Progenitor cell of endocrine pancreas (in vitro differentiated cells): ENCODE measurements at regions not wholly inside any gene's neighbourhood (a gene's known extent, or its start where the extent isn't known, plus 50 kb on each side); places are given as distances from the start of the nearest gene placed in this dataset.
A peak's percentile ranks its signal among the peaks of the same experiment; 100 is the strongest.

ENCODE experiments used
- DNase-seq: peaks from one replicate; pipeline ENCODE4 v3.0.0; 2021; ENCODE audit warnings: low spot score; ENCODE audit not compliant: unreplicated experiment
- H3K27ac Mint-ChIP-seq: 2 replicates; pipeline ENCODE4 v1.8.0; 2021; ENCODE audit warnings: mild to moderate bottlenecking, moderate library complexity, mixed read lengths
- H3K27me3 Mint-ChIP-seq: 2 replicates; pipeline ENCODE4 v1.8.0; 2021; ENCODE audit warnings: mixed read lengths
- H3K36me3 Mint-ChIP-seq: 2 replicates; pipeline ENCODE4 v1.8.0; 2022; ENCODE audit warnings: mixed read lengths; ENCODE audit not compliant: insufficient read depth
- H3K4me1 Mint-ChIP-seq: 2 replicates; pipeline ENCODE4 v1.8.0; 2021; ENCODE audit warnings: low read depth, mixed read lengths
- H3K4me3 Mint-ChIP-seq: 2 replicates; pipeline ENCODE4 v1.8.0; 2021; ENCODE audit warnings: low read depth, mild to moderate bottlenecking, moderate library complexity, mixed read lengths
- H3K9me3 Mint-ChIP-seq: 2 replicates; pipeline ENCODE4 v1.8.0; 2021; ENCODE audit warnings: low read depth, mixed read lengths
- CTCF ChIP-seq: fragments of 200-600 bp; sonication (generic); IDR thresholded peaks from one replicate; pipeline ENCODE4 v1.5.0; 2021; ENCODE audit warnings: antibody characterized with exemption, mild to moderate bottlenecking; ENCODE audit not compliant: unreplicated experiment

GRCh38 chr5:24094081-24094679, 550.6 kb downstream of the CDH10 start:
- H3K27me3 Mint-ChIP-seq = no peaks in the 10 kb centered on the region
- peaks cover 16% of the 10 kb centered on the region for H3K9me3 Mint-ChIP-seq
- no peaks in the 10 kb centered on the region for H3K4me1 Mint-ChIP-seq
- peaks cover 2% of the 10 kb centered on the region for H3K36me3 Mint-ChIP-seq
- H3K4me3 Mint-ChIP-seq = no peak overlapping the region
- DNase-seq = no peak
- H3K27ac Mint-ChIP-seq = no peak overlapping the region
- no peak for TF ChIP-seq CTCF

- no peak for DNase-seq
- H3K4me3 Mint-ChIP-seq = no peak overlapping the region
- peaks cover 3% of the 10 kb centered on the region for H3K36me3 Mint-ChIP-seq
- no peaks in the 10 kb centered on the region for H3K27me3 Mint-ChIP-seq
- no peak for TF ChIP-seq CTCF
- peaks cover 4% of the 10 kb centered on the region for H3K4me1 Mint-ChIP-seq
- H3K9me3 Mint-ChIP-seq = peaks cover 15% of the 10 kb centered on the region
- no peak overlapping the region for H3K27ac Mint-ChIP-seq
These were observed 542.8 kb downstream of the CDH10 start for GRCh38 chr5:24102010-24102409.

GRCh38 chr5:24103451-24104023, 541.2 kb downstream of the CDH10 start:
- peaks cover 1% of the 10 kb centered on the region for H3K36me3 Mint-ChIP-seq
- no peaks in the 10 kb centered on the region for H3K27me3 Mint-ChIP-seq

GRCh38 chr5:24110004-24110615, 534.7 kb downstream of the CDH10 start:
- TF ChIP-seq CTCF = peak; percentile 55
- peaks cover 10% of the 10 kb centered on the region for H3K4me1 Mint-ChIP-seq
- H3K9me3 Mint-ChIP-seq = peaks cover 3% of the 10 kb centered on the region
- H3K36me3 Mint-ChIP-seq = peaks cover 1% of the 10 kb centered on the region
- H3K27ac Mint-ChIP-seq = no peak overlapping the region
- no peak overlapping the region for H3K4me3 Mint-ChIP-seq
- DNase-seq = no peak
- H3K27me3 Mint-ChIP-seq = no peaks in the 10 kb centered on the region

More at GRCh38 chr5:24103451-24104023, 541.2 kb downstream of the CDH10 start:
- H3K27ac Mint-ChIP-seq = no peak overlapping the region
- DNase-seq = no peak
- H3K9me3 Mint-ChIP-seq = peaks cover 10% of the 10 kb centered on the region
- no peak overlapping the region for H3K4me3 Mint-ChIP-seq
- peaks cover 9% of the 10 kb centered on the region for H3K4me1 Mint-ChIP-seq
- TF ChIP-seq CTCF = no peak

- DNase-seq = no peak
- no peaks in the 10 kb centered on the region for H3K36me3 Mint-ChIP-seq
- H3K27ac Mint-ChIP-seq = no peak overlapping the region
- peaks cover 15% of the 10 kb centered on the region for H3K9me3 Mint-ChIP-seq
- H3K4me3 Mint-ChIP-seq = no peak overlapping the region
- peaks cover 5% of the 10 kb centered on the region for H3K4me1 Mint-ChIP-seq
- TF ChIP-seq CTCF = no peak
- no peaks in the 10 kb centered on the region for H3K27me3 Mint-ChIP-seq
These were observed 532.4 kb downstream of the CDH10 start for GRCh38 chr5:24112420-24112819.
